UCSD-AML1 (cell line): ENCODE measurements at regions not wholly inside any gene's neighbourhood (a gene's known extent, or its start where the extent isn't known, plus 50 kb on each side); places are given as distances from the start of the nearest gene placed in this dataset.
"Not testable (repeated sequence)": the region's sequence is repeated elsewhere in the genome, so short reads cannot be mapped to it uniquely, and the experiment has no call there.

ENCODE experiments used
- DNase-seq: peaks from one replicate; lab custom pipeline; 2025; ENCODE audit not compliant: unreplicated experiment; lab: John Stamatoyannopoulos, UW

DNA sequence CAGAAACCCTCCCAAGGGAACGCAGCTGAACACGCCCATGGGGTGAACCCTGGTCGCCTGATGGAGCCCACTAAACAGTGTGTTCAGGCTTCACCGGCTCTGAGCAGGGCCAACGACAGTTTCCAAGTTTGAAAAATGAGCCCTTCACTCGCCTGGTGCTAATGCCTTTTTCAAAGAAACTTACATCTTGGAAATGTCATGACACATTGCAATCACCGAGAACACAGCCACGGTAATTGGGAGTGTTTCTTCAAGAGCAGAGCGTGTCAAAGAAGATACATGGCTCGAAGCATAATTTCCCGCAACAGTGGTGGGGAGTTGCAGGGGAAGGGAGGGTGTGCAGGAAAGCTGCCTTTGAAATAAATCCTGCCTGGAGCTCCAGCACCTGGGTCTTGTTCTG is 463.2 kb downstream of the TMEM114 start:
- no peak for DNase-seq

DNA sequence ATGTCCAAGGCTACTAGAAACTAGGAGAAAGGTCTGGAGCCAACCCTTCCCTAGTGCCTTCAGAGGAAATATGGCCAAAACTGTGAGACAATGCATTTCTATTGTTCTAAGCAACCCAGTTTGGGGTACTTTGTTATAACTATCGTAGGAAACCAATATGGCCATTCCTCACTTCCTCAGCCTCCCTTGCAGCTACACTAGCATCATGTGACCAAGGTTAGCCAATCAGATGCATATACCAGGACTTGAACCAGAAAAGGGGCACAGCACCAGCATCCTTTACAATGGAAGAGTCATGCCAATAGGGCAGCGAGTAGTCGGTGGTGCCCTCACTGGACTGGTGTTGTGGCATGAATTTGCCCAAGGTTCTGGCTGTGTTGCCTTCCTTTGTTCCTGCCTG is 464.0 kb downstream of the TMEM114 start:
- DNase-seq: no peak

DNA sequence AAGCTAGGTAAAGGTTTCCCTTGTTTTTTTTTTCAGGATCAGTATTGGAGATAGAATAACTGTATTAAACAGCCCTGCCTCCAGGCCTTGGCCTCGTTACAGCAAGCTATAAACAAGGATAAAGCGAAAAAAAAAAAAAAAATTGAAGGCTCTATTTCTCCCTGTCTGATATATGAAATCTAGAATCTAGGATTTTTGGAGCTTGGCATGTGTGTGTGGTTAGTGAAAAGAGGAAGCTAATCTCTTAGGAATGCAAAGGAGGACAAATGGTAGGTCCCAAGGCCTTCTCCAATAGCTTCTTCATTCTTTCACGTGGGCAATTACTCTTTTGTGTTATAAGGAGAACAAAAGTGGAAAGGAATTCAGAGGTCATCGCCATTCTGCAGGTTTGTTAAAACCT is 470.3 kb downstream of the TMEM114 start:
- no peak for DNase-seq

DNA sequence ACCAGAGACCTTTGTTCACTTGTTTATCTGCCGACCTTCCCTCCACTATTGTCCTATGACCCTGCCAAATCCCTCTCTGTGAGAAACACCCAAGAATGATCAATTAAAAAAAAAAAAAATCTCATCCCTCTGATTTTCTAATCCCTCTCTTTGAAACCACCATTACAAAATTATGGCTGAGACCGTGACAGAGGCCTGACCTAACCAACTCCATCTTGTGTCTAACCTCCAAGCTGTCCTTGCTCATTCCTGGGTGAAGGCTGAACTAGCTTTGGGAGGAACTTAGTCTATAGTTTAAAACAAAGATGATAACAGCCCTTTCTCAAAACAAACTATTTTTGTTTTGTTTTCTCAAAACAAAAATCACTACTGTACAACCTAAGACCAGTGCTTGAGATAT is 474.5 kb downstream of the TMEM114 start:
- no peak for DNase-seq

DNA sequence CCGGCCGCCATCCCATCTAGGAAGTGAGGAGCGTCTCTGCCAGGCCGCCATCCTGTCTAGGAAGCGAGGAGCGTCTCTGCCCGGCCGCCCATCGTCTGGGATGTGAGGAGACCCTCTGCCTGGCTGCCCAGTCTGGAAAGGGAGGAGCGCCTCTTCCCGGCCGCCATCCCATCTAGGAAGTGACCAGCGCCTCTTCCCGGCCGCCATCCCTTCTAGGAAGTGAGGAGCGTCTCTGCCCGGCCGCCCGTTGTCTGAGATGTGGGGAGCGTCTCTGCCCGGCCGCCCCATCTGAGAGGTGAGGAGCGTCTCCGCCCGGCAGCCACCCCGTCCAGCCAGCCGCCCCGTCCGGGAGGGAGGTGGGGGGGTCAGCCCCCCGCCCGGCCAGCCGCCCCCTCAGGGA is 475.4 kb downstream of the TMEM114 start:
- DNase-seq: not testable (repeated sequence)

DNA sequence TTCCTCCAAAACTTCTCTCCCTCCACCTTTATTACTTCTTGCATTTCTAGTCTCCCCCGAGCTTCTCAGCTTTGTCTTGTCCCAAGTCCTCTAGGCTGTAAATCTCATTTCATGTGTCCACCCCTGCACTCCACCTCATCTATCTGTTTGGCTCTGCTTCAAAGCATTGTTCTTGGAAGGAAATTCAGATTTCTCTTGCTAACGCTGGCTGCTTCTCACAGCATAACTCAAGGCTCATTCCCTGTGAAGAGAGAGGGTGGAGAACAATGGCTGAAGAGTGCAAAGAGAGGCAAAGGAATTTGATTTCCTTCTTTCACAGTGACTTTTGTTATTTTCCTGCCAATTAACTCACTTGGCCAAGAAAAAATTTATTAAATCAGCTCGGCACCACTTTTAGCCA is 476.5 kb downstream of the TMEM114 start:
- DNase-seq: no peak

DNA sequence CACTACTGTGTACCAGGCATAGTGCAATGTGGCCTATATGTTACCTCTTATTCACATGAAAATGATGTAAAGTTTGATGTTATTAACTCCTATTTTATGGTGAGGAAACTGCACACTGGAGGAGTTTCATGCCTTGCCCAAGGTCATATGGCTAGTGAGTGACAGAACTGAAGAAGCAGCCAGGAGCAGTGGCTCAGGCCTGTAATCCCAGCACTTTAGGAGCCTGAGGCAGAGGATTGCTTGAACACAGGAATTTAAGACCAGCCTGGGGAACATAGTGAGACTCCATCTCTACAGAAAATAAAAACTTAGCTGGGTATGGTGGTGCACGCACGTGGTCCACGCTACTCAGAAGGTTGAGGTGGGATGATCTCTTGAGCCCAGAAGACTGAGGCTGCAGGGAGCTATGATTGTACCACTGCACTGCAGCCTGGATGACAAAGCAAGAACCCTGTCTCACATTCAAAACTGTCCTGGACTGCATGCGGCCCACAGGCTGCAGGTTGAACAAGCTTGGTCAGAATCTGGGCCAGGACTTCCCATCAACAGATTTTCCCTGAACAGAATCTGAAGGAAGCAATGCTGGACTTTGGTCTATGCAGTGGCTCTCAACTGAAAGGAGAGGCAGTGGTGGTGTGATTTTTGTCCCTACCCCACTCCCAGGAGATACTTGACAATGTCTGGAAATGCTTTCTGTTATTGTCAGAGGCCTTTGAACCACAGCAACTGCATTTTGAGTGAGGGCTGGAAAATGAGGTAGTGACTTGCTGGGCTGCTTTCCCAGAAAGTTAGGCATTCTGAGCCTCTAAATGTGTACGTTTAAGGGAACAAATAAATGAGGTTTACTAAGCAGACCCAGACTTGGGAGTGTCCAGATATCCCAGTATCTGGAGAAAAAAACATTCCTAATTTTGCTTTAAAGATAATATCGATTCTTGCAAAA is 479.5 kb downstream of the TMEM114 start:
- DNase-seq: no peak

DNA sequence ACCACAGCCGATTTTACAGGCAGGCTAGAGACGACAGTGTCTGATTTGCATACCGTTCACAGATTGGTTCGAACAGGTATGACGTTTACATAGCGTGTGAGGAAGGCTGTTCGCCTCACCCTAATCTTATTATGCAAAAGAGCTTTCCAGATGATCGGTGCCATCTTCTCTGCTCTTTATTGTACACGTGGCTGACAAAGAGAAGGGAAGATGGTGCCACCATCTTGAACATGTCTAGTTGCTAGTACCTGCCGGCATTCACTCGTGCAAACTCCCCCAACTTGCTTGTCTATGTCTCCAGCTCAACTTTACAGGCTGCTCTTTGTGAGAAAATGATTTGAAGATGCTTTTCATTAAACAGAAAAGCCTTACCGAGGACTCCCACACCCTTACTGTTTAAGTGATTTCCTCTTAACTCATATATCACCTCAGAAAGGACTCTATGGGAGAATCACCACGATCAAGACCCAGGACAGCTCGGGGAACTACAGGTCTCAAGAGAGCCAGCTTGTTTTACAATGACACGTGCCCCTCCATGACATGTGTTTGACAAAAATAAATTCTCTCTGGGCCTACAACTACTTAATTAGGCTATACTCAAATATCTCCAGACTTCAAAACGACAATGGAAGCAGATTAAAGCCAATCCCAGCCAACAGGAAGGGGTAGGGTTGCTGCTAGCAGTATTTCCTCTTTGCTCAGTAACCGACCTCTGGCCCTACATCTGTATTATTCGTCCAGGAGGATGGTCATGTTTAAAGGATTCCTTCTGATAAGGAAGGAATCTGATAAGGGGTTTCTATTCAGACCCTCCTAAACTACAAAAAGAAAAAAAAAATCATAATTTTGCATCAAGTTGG is 480.6 kb downstream of the TMEM114 start:
- DNase-seq: no peak

DNA sequence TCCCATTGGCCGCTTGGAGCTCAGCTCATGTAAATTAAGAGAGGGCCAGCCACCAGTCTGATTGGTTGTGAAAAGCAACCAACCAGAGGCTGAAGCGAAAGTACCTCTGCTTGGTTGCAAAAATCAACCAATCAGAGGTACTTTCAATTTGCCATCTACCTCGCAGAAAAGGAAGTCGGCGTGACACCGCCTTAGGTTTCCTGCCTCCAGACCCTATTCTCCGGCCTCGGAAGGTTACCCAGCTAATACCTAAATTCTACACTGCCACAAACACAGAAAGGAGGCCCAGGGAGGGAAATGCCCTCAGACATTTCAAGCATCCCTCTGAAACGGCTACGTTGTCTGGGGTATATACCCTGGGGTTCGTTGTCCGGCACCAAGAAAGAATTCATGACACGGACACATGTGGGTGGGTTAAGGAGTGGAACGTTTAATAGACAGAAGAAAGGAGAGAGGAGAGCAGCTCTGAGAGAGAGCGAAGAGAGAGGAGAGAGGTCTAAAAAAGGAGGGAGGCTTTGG is 481.3 kb downstream of the TMEM114 start:
- DNase-seq: no peak

DNA sequence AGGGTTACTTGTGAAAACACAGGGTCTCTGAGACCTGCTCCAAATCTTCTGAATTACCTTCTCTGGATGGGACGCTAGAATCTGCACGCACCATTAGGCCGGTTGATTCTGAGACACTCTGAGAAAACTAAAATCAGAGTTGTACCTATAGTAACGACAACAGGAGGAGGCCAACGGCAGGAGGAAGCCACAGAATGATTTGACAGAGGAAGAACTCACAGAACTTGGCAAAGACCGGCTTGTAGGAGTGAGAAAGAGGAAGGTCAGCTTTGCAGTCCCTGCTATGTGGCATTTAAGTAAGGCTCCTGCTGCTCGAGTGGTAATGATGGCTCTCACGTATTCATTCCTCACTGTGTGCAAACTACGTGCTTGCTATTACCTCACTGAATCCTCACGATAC is 483.0 kb downstream of the TMEM114 start:
- no peak for DNase-seq

DNA sequence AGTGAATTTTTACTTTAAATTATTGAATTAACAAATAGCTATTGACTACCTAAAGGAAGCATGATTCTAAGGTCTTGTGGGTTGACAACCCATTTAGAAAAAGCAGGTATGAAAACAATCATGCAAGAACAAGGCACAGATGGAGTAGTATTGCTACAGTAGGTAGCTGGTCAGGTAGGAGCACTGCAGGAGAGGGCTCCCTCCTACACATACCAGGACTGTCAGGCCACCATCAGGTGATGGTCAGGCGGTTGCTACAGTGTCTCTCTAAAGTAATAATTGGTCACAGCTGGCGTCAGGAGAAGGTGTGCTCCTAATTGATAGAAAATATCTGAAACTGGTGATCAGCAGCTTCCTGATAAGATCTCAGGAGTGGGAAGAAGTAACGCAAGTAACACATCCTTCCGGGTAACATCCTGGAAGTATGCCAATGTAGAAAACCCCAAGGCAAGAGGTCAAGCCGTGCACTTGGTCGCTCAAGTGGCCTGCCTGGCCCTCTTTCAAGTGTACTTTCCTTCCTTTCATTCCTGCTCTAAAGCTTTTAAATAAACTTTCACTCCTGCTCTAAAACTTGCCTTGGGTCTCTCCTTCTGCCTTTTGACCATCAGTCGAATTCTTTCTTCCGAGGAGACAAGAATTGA is 486.5 kb downstream of the TMEM114 start:
- DNase-seq: no peak

DNA sequence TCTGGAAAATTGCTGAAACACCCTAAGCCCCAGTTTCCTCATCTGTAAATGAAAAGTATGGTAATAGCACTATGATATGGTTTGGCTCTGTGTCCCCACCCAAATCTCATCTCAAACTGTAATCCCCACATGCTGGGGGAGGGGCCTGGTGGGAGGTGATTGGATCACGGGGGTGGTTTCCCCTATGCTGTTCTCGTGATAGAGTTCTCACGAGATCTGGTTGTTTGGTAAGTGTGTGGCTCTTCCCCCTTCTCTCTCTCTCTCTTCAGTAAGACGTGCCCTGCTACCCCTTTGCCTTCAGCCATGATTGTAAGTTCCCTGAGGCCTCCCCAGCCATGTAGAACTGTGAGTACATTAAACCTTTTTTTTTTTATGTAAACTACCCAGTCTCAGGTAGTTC is 490.7 kb downstream of the TMEM114 start:
- no peak for DNase-seq

DNA sequence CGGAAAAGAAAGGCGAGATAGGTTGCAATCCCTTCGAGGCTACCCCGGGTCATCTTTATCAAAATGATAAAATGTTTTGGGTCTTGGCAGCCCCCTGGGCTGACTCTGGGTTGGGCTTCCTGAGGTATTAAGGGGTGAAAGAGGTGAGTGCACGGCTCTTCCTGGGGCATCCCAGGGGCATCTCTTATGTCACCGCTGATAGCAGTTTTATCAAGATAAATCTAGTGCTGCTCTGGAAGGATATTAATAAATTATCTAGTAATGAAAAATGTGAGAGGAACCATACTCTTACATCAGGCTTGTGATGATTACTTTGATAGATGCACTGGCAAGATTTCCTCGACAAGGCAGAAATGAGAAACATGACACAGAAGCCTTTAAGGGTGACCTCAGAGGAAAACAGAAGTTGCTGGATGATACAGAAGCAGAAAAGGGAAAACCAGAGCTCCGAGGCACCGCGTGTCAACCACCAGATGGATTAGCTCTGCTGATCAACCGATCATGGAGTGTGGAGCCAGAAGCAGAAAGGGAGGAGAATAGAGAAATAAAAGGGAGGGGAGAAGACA is 491.3 kb downstream of the TMEM114 start:
- no peak for DNase-seq

DNA sequence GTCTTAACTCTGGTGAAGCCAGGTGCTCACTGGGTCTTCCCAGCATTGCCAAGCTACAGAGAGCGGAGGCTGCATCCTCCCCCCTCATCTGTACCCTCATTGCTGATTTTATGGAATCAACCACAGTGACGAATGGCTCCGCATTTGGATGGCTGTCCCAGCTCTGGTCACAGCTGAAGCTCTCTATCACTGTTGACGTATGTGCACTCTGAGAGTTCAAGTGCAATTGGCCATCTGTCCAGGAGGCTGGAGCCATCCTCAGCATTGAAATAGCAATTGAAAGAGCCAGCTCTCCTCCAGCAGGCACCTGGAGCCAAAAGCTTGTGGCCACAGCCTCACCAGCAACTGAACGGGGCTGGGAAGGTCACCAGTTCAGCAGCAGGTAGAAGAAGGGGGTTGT is 494.1 kb downstream of the TMEM114 start:
- no peak for DNase-seq

DNA sequence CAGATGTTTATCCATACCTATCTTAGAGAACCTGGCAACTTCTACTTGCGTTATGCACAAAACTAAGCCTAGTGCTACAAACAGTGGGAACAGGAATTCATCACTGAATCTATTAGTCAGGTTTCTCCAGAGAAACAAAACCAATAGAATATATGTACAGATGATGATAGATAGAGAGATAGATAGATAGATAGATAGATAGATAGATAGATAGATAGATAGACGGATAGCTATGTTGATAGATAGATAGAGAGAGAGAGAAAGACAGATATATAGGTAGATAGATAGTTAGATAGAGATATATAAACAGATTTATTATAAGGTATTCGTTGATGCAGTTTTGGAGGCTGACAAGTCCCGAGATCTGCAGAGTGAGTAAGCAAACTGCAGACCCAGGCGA is 495.6 kb downstream of the TMEM114 start:
- DNase-seq: no peak

DNA sequence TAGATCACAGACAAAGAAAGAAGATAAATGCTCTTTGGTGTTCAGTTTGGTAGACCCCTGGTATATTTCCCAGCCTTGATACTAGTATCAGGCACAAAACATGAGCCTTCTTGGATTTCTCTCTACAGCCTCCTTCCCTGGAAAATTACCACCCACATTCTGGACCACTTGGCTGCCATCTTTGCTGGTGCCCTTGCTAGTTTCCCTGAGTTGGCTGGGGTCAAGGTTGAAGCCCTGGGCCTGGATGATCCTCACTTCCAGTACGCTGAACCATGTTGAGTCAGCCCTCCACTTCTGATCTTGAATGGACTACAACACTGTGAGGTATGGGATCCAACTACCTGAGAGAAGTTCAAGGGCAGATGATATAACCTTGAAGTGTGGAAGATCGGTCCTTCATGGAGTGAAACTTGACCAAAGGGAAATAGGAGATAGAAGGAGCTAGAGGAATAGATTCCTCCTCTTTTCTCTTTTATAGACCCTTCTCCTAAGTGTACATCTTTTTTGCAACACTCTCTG is 501.4 kb downstream of the TMEM114 start:
- no peak for DNase-seq

DNA sequence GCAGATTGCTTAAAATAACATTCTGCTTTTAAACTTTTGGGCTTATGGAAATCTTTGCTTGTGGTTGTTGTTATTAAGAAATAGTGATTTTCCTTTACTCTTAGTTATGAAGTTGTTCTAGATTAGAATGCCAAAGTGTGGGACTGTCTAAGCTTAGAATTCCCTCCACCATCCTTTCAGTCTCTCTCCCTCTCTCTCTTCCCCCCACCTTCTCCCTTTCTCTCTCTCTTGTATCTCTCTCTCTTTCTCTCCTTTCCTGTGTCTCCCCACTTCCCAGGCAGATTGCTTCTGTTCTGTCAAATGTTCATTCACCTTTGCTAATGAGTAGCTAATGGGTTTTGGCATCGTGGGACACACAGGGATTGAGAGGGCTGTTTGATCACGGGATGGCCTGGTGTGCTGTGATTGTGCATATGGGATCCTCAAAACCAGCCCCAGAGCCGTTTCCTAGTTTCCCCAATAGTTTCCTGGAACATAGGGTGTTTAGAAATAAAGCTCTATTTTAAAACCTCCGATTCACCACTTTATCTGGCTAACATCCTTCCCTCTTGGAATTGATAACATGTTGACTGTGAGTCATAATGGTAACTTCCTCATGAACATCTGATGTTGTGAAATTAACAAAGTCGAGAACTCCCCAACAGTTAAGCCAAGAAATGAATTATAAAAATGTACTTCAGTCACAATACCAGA is 502.6 kb downstream of the TMEM114 start:
- DNase-seq: no peak

DNA sequence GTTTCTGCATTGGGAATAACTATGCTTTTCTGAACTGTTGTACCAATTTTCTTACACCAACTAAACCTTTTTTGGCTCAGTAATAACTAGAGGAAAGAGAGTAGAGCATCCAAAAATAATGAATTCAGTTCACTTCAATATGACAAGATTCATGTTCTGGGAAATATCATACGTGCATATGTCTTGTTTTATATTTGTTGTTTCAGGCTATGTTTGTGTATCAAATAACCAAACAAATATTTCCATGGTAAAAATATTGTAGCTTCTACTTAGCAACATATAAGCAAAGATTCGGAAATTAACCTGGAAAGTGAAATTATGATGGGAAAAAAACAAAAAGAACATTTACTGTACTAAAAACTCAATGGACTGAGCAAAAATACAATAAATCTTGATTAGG is 503.2 kb downstream of the TMEM114 start:
- no peak for DNase-seq

DNA sequence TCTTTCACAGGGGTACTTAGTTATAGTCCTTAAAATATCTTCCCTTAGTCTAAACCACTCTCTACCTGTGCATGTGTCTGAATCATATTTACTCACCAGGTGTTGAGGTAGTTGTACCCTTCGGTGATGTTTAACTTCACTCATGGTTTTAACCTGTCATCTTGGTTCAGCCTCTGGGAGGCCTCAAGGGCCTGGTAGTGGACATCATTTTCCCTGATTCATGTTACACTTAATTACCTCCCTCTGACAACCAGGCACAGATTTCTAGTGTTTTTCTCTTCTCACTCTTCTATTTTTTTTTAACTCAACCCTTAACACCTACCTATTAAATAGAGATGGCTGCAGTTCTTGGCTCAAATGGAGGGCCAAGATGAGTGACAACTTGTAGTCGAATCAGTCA is 505.4 kb downstream of the TMEM114 start:
- DNase-seq: no peak

DNA sequence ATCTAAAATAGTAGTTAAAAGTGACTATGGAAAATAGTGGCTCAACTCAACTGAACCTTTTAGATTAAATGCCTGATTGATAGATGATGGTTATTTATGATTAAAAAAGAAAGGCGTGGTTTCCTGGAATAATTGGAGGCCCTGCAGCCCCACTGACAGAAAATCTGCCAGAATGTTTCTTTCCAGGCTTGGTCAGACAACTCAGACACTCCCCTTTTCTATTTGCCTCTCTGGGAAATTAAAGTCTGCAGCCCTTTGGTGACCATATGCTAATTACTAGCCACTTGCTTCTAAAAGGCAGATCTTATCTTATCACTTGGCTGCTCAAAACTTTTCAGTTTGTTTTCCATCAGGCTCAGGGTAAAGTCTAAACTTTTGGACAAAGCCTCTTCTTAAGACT is 506.0 kb downstream of the TMEM114 start:
- no peak for DNase-seq
